ELF-1 (cell line): ENCODE measurements at regions not wholly inside any gene's neighbourhood (a gene's known extent, or its start where the extent isn't known, plus 50 kb on each side); places are given as distances from the start of the nearest gene placed in this dataset.

Source experiments
- DNase-seq: peaks from one replicate; pipeline ENCODE4 v3.0.0-alpha.2; 2016; ENCODE audit warnings: low read depth, low spot score

DNA sequence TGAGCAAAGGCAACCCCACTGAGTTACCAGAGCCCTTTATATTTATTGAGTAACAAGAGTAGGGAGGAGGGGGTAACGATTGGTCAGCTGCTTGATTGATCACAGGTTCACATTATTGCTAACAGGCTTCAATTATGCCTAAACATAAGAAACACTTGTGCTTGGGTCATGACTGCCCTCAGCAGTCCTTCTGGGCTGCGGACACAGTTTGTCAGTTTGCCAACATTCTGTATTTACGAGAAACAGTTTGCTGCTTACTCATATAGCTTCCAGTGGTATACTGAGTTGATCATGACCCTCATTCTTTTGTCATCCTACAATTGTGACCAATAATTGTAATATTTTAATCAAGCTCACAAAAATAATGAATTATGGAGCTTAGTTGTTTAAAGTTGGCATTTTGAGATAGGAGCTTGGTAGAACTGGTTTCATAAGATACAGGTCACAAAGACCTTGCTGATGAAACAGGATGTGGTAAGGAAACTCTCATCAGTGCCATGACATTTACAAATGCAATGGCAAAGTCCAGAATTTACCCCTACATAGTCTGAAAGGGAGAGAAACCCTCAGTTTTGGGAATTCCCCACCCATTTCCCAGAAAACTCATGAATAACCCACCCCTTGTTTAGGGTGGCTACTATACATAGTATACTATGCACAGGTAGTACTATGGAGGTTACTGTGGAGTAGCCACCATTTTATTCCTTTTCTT lies 1421.0 kb upstream of the FLRT2 start:
- no peak for DNase-seq

GRCh38 chr14:84112589-84112988 lies 1417.4 kb upstream of the FLRT2 start:
- DNase-seq: no peak

- no peak for DNase-seq
Observed at GRCh38 chr14:84125676-84126075, 1404.3 kb upstream of the FLRT2 start.

DNA sequence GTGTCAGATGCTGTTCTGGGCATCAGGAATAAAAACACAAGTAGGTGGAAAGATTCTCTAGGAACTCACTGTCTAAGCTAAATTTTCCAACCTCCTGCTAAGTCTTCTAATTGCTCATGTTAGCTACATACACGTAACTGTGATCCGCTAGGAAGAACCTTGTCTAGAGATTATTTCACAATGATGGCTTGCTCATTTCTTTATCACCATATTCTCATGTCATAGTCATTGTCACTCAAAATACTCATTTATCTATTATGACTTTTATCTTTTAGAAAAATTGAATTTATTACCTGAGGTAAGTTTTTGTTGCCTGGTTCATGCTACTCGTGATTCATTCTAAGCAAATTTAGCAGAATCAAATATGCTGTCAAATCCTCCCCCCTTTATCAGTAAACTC lies 1402.4 kb upstream of the FLRT2 start:
- DNase-seq: no peak

DNA sequence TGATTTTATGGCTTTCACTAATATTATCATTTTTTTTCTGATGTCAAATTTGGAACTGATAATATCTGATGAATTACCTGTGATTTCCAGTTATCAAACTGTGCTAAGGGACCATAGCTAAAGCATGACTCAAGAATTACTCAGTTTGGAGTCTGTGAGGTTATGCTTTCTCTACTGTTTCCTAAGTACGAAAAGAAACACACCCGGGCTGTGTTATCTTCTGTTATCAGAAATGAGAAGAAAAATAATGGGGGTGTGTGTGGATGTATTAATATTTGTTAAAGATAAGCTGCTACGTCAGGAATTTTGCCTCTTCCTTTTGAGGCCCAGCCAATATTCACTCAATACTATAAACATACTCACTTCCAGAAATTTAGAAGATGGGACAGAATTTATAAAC lies 1401.9 kb upstream of the FLRT2 start:
- DNase-seq: no peak

DNA sequence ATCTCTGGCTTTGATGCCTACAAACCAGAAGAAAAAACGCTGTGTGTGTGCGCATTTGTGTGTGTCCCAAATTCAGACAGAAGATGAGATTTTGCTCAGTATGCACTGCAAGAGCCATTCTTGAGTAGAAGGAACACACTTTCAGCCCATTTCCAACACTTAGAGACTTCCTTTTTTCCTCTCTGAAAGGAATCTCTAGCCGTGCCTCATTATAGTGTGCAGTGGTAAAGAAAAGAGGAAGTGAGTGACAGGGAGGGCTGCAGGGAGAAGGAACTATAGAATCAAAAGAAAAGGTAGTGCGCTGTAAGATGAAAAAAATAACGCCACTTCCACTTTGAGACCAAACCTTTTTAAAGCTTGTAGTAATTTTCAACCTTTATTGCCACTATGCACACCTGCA lies 1400.9 kb upstream of the FLRT2 start:
- DNase-seq: no peak

GRCh38 chr14:84129941-84130340 lies 1400.0 kb upstream of the FLRT2 start:
- DNase-seq: no peak

DNA sequence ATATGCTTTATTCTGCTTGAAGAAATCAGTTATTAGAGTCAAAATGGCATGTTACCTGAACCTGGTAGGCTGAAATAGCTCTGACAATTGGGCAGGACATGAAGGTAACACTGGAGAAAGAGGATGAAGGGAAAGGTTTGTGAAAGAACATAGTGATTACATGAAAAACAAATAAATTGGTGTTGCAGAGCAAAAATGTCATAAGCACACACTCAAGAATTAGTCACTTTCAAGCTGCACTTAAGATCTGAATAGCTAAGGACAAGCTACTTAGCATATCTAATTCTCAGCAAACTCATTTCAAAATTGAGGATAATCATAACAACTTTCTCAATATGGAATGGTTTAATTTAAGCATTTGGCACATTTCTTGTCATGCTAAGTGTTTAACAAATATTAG lies 1398.0 kb upstream of the FLRT2 start:
- DNase-seq: no peak

DNA sequence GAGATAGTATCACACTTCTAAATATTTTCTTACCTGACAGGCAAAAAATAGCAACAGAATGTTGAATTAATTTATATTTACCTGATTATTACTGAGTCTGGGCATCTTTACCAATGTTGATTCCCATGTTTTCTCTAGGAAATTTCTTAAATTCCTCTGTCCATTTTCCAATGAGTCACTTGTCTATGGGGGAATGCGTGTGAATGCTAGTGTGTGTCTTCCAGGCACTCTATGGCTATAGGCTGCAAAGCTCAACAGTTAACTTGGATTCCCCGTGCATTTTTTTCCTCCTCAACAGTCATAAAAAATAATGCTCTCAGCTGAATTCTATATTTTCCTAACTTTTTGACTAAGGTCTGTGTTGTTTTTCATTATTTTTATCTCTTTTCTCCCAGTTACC lies 1385.8 kb upstream of the FLRT2 start:
- no peak for DNase-seq

GRCh38 chr14:84152452-84152851 lies 1377.5 kb upstream of the FLRT2 start:
- no peak for DNase-seq

GRCh38 chr14:84162633-84163032 lies 1367.3 kb upstream of the FLRT2 start:
- DNase-seq: no peak

GRCh38 chr14:84167026-84167425 lies 1362.9 kb upstream of the FLRT2 start:
- no peak for DNase-seq

DNA sequence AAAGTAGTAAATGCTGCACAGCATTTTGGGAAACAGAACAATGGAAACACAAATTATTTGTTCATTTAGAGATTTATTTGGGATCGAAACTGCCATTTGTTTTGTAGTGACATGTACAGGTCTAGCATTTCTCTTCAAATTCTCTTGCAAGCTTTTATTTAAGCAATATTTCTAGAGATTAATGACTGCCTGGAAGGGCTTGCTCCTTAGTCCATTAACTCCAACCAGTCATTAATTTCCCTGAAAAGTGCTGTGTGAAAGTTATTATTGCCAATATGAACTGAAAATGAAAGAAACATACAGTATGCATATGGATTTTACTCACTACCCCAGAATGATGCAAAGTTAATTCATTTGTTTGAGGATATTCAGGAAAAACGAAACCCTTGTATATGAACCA lies 1349.6 kb upstream of the FLRT2 start:
- no peak for DNase-seq

DNA sequence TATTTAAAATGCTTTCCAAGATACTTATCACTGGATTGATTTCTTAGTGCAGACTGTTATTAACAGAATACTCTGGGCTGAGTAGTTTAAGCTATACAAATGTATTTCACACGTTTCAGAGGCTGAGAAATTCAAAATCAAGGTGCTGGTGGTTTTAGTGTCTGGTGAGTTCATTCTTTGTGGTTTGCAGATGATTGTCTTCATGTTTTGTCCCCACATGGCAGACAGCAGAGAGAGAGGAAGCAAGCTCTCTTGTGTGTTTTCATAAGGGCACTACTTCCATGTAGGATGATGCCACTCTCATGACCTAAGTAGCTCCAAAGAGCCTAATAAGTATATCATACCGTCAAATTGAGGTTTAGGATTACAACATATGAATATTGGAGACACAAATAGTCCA lies 1348.9 kb upstream of the FLRT2 start:
- no peak for DNase-seq

DNA sequence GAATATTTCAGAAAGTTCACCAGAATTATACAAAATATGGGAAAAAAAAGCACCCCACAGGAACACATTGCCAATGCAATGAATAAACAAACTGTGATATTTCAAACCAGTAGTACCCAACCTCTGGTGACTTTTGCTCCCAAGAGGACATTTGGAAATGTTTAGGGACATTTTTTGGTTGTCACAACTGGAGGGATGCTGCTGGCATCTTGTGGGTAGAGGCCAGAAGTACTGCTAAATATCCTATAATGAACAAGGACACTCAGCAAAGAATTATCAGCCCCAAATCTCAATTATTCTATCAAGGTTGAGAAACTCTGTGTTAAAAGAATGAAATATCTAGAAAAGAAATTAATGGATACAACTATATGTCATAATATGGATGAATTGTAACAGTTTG lies 1334.4 kb upstream of the FLRT2 start:
- no peak for DNase-seq

- no peak for DNase-seq
Observed at GRCh38 chr14:84197704-84198103, 1332.2 kb upstream of the FLRT2 start.

DNA sequence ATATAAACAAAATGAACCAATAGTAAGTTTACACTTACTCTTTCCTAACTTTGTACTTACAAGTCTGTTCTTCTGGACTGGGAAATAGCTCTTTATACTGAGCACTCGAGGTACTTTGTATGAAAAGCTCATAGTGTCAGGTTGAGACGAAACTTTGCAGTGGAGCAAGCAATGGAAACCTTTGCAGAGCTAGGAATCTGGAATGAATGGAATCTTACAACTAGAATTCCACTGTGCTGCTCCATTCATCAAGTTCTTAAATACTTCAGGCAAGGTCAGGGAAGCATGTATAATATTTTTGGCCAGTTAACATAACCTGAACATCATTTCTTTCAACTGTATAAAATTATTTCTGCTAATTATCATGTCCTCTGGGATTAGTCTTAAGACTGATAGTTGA lies 1327.5 kb upstream of the FLRT2 start:
- no peak for DNase-seq

GRCh38 chr14:84203896-84204295 lies 1326.0 kb upstream of the FLRT2 start:
- DNase-seq: no peak

- DNase-seq: no peak
Observed at GRCh38 chr14:84208451-84208850, 1321.5 kb upstream of the FLRT2 start.

- DNase-seq: no peak
Observed at GRCh38 chr14:84209031-84209430, 1320.9 kb upstream of the FLRT2 start.

DNA sequence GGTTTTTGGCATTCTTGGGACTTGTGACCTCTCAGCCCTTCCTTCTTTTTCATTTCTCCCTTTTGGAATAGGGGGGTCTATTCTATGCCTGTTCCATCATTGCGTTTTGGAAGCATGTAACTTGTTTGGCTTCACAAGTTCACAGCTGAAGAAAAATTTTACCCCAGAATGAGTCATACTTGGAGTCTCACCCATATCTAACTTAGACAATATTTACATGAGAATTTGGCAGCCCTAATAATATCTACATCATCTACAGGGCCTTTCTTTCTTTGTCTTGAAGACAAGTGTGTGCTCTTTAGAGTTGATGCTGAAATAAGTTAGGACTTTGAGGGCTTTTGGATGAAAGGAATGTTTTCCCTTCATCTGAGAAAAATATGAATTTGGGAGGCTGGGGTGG lies 1312.9 kb upstream of the FLRT2 start:
- no peak for DNase-seq

DNA sequence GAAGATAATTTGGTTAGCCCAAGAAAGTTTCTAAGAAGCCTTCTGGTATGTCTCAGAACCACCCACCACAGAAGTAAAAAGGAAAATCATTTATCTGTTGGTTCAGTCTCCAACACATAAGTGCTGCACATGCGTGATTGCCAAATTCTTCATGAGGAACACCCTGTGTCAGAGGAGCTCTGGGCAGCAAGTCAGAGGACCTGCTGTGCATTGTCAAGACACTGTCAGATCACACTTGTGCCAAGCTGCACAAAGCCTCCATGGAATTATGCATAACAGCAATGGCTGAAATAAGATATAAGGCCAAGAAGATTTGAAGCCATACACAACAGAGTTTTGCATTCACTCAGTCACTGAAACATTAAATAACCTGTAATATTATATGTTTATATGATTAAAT lies 1304.7 kb upstream of the FLRT2 start:
- no peak for DNase-seq

DNA sequence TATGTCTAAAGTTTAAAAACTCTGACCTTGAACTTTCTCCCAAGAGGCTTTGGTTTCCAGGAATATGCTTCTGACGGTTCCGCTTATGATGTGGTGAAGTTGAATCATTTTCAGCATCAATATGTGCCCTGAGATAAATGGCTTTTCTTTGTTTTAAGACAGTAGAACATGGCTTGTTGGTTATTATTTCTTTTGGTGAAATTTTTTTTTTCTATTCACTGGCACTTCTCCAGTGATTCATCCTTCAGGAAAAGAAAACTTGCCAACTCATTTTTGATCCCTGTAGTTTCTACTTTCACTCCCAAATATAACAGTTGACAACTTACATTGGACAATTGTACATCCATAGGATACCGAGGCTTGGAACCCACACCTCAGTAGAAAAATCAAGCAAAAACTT lies 1301.2 kb upstream of the FLRT2 start:
- DNase-seq: no peak

DNA sequence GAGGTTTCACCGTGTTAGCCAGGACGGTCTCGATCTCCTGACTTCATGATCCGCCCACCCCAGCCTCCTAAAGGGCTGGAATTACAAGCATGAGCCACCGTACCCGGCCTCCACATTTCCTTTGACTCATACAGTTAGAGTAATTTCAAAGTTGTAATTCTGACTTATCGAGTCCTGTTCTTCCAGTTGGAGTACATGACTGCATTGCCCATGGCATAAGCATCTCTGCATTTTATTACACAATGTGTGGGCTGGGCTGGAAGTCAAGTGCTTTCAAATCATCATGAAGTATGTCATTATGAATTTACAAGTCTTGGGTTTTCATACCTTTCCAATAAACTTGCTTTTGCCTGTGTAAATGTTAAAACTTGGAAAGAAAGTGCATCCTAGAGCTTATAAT lies 1295.7 kb upstream of the FLRT2 start:
- no peak for DNase-seq
